B cell (primary cell): ENCODE measurements at regions not wholly inside any gene's neighbourhood (a gene's known extent, or its start where the extent isn't known, plus 50 kb on each side); places are given as distances from the start of the nearest gene placed in this dataset.

Experiments
- ATAC-seq: fragments of 200-7000 bp; cut with Tn5 transposase; one replicate; pipeline ENCODE4 v1.10.0; 2021; ENCODE audit warnings: low read depth, mild to moderate bottlenecking, moderate number of reproducible peaks, moderate library complexity
- CTCF ChIA-PET: fragments of 350-600 bp; sonication (Branson Sonifier 250); formaldehyde crosslinking; loops from one replicate; lab custom pipeline; 2021; ENCODE audit warnings: antibody characterized with exemption, inconsistent platforms; lab: Charles Lee
- POLR2A ChIA-PET: fragments of 350-600 bp; sonication (Branson Sonifier 250); formaldehyde crosslinking; loops from one replicate; lab custom pipeline; 2021; ENCODE audit warnings: antibody characterized with exemption; lab: Charles Lee
- DNase-seq: peaks from one replicate; pipeline ENCODE4 v3.0.0; 2013
- H2AFZ ChIP-seq: 2 replicates; pipeline ENCODE4 v1.6.1; 2012; ENCODE audit warnings: mild to moderate bottlenecking, low read depth, low read length; ENCODE audit not compliant: insufficient read depth, poor library complexity, severe bottlenecking
- H3K27ac ChIP-seq, 2 donors: 1 replicate in 1 of 2; 2 replicates in 1 of 2; pipeline ENCODE4 v1.5.1; 2012 to 2013; ENCODE audit warnings: low read length in 2 of 2, mild to moderate bottlenecking in 2 of 2, moderate library complexity in 1 of 2
- H3K27me3 ChIP-seq, 4 experiments: fragments of 200-600 bp in 1 of 4; sonication (generic) in 1 of 4; replicated peaks in 1 of 4; 1 replicate in 2 of 4; 2 replicates in 2 of 4; pipeline versions ENCODE4 v1.6.1 to v1.7.0; 2013 to 2016; ENCODE audit warnings: low read length in 3 of 4, mild to moderate bottlenecking in 2 of 4, mixed read lengths in 1 of 4, moderate library complexity in 1 of 4; ENCODE audit not compliant: insufficient read depth in 4 of 4, control insufficient read depth in 3 of 4; ENCODE audit errors: control extremely low read depth in 1 of 4
- H3K36me3 ChIP-seq, 2 experiments: replicated peaks in 1 of 2; 1 replicate in 1 of 2; 2 replicates in 1 of 2; pipeline versions ENCODE4 v1.6.1 to v1.7.1; 2013; ENCODE audit warnings: low read length in 1 of 2; ENCODE audit not compliant: insufficient read depth in 2 of 2, control insufficient read depth in 1 of 2; ENCODE audit errors: control extremely low read depth in 1 of 2, extremely low read depth in 1 of 2
- H3K4me1 ChIP-seq, 2 donors: fragments of 200-600 bp in 1 of 2; sonication (generic) in 1 of 2; 1 replicate in 1 of 2; 2 replicates in 1 of 2; pipeline versions ENCODE4 v1.5.1 to v1.6.1; 2013 to 2017; ENCODE audit warnings: low read length in 2 of 2; ENCODE audit not compliant: control insufficient read depth in 2 of 2, insufficient read depth in 2 of 2
- H3K4me2 ChIP-seq: replicated peaks from 2 replicates; pipeline ENCODE3; 2012; ENCODE audit warnings: mild to moderate bottlenecking, low read depth, low read length; ENCODE audit not compliant: poor library complexity, severe bottlenecking
- H3K4me3 ChIP-seq, 5 experiments: fragments of 200-600 bp in 1 of 5; sonication (generic) in 1 of 5; 1 replicate in 3 of 5; 2 replicates in 2 of 5; pipeline versions ENCODE4 v1.5.1 to v1.7.0; 2011 to 2016; ENCODE audit warnings: low read length in 4 of 5, mild to moderate bottlenecking in 4 of 5, low read depth in 2 of 5, control low read depth in 1 of 5, moderate library complexity in 1 of 5; ENCODE audit not compliant: insufficient read depth in 1 of 5; ENCODE audit errors: control extremely low read depth in 1 of 5, extremely low read depth in 1 of 5
- H3K79me2 ChIP-seq: fragments of 200-600 bp; sonication (generic); one replicate; pipeline ENCODE4 v1.6.0; 2016; ENCODE audit warnings: low read length; ENCODE audit not compliant: control insufficient read depth, insufficient read depth
- H3K9ac ChIP-seq: fragments of 200-600 bp; sonication (generic); 2 replicates; pipeline ENCODE4 v1.6.1; 2017; ENCODE audit warnings: mild to moderate bottlenecking, low read length, moderate library complexity
- H3K9me3 ChIP-seq, 3 donors: one replicate each; pipeline versions ENCODE4 v1.6.1 to v1.7.1; 2013; ENCODE audit warnings: low read length in 2 of 3; ENCODE audit not compliant: control insufficient read depth in 2 of 3, insufficient read depth in 1 of 3; ENCODE audit errors: control extremely low read depth in 1 of 3
- H4K20me1 ChIP-seq: 2 replicates; pipeline ENCODE4 v1.6.0; 2012; ENCODE audit warnings: mild to moderate bottlenecking, low read length; ENCODE audit not compliant: insufficient read depth, control insufficient read depth, poor library complexity, severe bottlenecking
- H3K27ac Mint-ChIP-seq: one replicate; pipeline ENCODE4 v1.8.0; 2021; ENCODE audit warnings: mixed read lengths
- H3K27me3 Mint-ChIP-seq: one replicate; pipeline ENCODE4 v1.8.0; 2021; ENCODE audit warnings: mixed read lengths
- H3K4me1 Mint-ChIP-seq: one replicate; pipeline ENCODE4 v1.8.0; 2021; ENCODE audit warnings: mixed read lengths
- H3K4me3 Mint-ChIP-seq: one replicate; pipeline ENCODE4 v1.8.0; 2021; ENCODE audit warnings: mixed read lengths
- H3K9me3 Mint-ChIP-seq: one replicate; pipeline ENCODE4 v1.8.0; 2022; ENCODE audit warnings: mixed read lengths; ENCODE audit not compliant: insufficient read depth
- CTCF ChIP-seq: fragments of 200-600 bp; IDR thresholded peaks from one replicate; pipeline ENCODE4 v1.8.0; 2022; ENCODE audit warnings: antibody characterized with exemption, mild to moderate bottlenecking
- EZH2 ChIP-seq: IDR thresholded peaks from 2 replicates; pipeline ENCODE4 v1.6.1; 2012; ENCODE audit warnings: borderline replicate concordance, low read depth, mild to moderate bottlenecking, moderate library complexity, low read length; ENCODE audit not compliant: insufficient read depth, poor library complexity, severe bottlenecking
- WGBS: methylation state at CpG from one replicate; pipeline ENCODE4 v1.1.5; 2013; ENCODE audit warnings: missing lambda C conversion rate; ENCODE audit not compliant: insufficient coverage; 5-methylcytosine and 5-hydroxymethylcytosine counted together
- intact Hi-C: fragments of 100-400 bp; cut with micrococcal nuclease; formaldehyde crosslinking; loops from one replicate; pipeline ENCODE4 v1.10.0; 2022

DNA sequence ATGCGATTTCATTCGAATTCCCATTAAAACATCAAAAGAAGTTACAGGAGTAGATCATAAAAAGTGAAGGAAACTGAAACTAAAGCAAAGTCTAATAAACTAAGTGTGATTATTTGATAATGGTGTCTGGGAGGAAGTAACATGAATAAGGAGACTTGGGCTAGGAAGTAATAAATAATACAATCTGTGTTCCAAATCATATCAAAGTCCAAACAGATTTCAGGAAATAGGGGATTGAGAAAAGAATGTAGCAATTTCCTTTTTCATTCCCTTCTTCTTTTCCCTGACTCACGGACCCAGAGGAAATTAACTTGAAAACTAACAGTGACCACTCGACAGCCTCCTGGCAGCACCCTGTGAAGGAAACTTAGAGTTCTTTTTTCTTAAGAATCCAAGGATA lies 758.4 kb upstream of the GCFC2 start:
- Histone ChIP-seq H3K9ac (no peak overlapping the region), H4K20me1 (no peaks in the 10 kb centered on the region), H3K36me3 (no peaks in the 10 kb centered on the region), H3K4me2 (no peak overlapping the region), H3K9me3 (no peaks in the 10 kb centered on the region), H3K4me1 (no peaks in the 10 kb centered on the region), H2AFZ (no peak overlapping the region), H3K27ac (no peak overlapping the region), H3K4me3 (no peak overlapping the region), H3K79me2 (no peaks in the 10 kb centered on the region), H3K27me3 (no peaks in the 10 kb centered on the region)
- no peak for TF ChIP-seq EZH2
- no peak for TF ChIP-seq CTCF
- Mint-ChIP-seq H3K27me3 (no peaks in the 10 kb centered on the region), H3K4me1 (no peaks in the 10 kb centered on the region), H3K27ac (no peak overlapping the region), H3K4me3 (no peak overlapping the region), H3K9me3 (no peaks in the 10 kb centered on the region)
- DNase-seq (no peak), ATAC-seq (no peak)
- WGBS = no CpG with 5 or more reads among the region's 4 CpGs
- ChIA-PET POLR2A (no interaction called here), CTCF (no interaction called here)
- intact Hi-C loops = no loop called here

DNA sequence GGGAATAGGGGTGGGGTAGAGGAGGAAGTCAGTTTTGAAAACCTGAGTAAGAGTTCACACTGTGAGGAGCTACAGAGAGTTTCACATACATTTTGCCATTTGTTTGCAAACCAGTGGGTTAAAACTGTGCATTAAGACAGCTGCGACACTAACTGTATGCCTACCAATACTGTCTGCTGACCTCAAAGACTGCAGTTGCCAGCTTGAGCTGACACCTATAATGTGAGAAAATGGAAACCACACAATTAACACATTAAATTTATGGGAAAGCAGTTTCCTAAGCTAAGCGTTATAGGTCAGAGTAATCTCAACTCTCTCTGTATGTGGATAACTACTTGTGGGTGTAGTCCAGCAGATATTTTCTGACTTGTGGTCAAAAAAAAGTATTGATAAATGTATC lies 756.6 kb upstream of the GCFC2 start:
- POLR2A ChIA-PET = no interaction called here
- no peaks in the 10 kb centered on the region for H3K4me1 Mint-ChIP-seq
- Histone ChIP-seq H4K20me1 (no peaks in the 10 kb centered on the region), H3K79me2 (no peaks in the 10 kb centered on the region), H3K4me2 (no peak overlapping the region), H3K27ac (no peak overlapping the region), H3K36me3 (no peaks in the 10 kb centered on the region), H3K27me3 (no peaks in the 10 kb centered on the region), H3K4me3 (no peak overlapping the region), H3K9ac (no peak overlapping the region), H2AFZ (no peak overlapping the region), H3K4me1 (no peaks in the 10 kb centered on the region), H3K9me3 (no peaks in the 10 kb centered on the region)
- no peak overlapping the region for H3K4me3 Mint-ChIP-seq
- WGBS = 100% methylated on average over 1 of the region's 2 CpGs
- H3K27me3 Mint-ChIP-seq = no peaks in the 10 kb centered on the region
- H3K27ac Mint-ChIP-seq = no peak overlapping the region
- no peak for ATAC-seq
- CTCF ChIA-PET = no interaction called here
- TF ChIP-seq EZH2 (no peak), CTCF (no peak)
- no peaks in the 10 kb centered on the region for H3K9me3 Mint-ChIP-seq
- intact Hi-C loops = no loop called here
- no peak for DNase-seq
